Epithelial cell of proximal tubule (primary cell): ENCODE measurements at regions not wholly inside any gene's neighbourhood (a gene's known extent, or its start where the extent isn't known, plus 50 kb on each side); places are given as distances from the start of the nearest gene placed in this dataset.

ENCODE experiments used
- DNase-seq: peaks from one replicate; pipeline ENCODE4 v3.0.0-alpha.2; 2011; ENCODE audit warnings: low read depth
- H3K4me3 ChIP-seq: 2 replicates; pipeline ENCODE4 v1.5.1; 2011; ENCODE audit warnings: low read depth, mild to moderate bottlenecking, low read length
- TF ChIP-seq, protein P1 (sequence below): conservative IDR thresholded peaks from 2 replicates; pipeline ENCODE4 v1.5.1; 2012; ENCODE audit warnings: low read depth, mild to moderate bottlenecking, low read length

DNA sequence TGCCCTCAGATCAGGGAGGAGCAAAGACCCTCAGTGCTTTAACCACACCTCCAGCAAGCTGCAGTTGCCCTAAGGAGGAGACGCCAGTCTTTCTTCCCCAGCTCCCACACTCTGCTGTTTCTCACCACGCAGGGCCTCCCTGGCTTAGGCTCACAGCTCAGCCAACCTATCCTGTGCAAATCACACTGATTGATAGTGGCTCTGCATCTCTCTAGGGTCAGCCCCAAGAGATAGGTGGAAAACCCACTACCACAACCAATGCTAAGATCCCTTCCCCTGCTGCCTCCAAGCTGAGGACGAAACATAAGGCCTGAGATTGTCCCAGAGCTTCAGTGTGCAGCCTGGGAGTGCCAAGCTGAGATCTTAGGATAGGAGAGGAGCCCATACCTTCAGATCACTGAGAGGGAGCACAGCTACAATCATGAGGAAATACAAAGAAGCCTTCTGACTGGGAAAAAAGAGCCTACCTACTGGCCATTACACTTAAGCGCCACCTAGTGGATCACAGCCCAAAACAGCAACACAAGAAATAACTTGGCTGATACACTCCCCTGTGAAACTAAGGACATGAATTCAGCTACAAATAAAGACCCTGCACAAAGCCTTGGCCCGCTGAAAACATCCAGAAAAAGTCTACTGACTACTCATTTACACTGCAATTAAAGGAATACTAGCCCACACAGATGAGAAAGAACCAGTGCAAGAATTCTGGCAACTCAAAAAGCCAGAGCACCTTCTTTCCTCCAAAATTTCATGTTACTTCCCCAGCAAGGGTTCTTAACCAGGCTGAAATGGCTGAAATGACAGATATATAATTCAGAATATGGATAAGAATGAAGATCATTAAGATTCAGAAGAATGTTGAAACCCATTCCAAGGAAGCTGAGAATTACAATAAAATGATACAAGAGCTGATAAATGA is 271.5 kb upstream of the DCBLD2 start:
- peak; percentile 31 for DNase-seq
- H3K4me3 ChIP-seq = no peak overlapping the region
- TF ChIP-seq, protein P1, sequence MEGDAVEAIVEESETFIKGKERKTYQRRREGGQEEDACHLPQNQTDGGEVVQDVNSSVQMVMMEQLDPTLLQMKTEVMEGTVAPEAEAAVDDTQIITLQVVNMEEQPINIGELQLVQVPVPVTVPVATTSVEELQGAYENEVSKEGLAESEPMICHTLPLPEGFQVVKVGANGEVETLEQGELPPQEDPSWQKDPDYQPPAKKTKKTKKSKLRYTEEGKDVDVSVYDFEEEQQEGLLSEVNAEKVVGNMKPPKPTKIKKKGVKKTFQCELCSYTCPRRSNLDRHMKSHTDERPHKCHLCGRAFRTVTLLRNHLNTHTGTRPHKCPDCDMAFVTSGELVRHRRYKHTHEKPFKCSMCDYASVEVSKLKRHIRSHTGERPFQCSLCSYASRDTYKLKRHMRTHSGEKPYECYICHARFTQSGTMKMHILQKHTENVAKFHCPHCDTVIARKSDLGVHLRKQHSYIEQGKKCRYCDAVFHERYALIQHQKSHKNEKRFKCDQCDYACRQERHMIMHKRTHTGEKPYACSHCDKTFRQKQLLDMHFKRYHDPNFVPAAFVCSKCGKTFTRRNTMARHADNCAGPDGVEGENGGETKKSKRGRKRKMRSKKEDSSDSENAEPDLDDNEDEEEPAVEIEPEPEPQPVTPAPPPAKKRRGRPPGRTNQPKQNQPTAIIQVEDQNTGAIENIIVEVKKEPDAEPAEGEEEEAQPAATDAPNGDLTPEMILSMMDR = peak; percentile 96

DNA sequence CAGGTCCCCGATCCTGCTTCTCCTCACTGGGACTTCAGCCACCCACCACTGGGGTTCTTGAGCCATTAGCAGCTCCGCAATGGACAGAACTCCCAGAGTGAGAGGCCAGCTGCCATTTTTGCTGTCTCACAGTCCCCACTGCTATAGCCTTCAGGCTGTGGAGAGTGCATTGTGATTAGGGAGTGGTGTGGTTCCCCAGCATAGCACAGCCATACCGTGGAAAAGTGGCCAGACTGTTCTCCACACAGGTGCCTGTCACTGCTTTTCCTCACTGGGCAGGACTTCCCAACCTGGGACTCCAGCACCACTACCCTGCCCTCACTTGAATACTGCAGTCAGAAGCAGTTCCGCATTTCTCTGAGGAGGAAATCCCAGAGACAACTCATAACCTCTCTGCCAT is 270.3 kb upstream of the DCBLD2 start:
- H3K4me3 ChIP-seq = no peak overlapping the region
- TF ChIP-seq, protein P1 = no peak
- no peak for DNase-seq

DNA sequence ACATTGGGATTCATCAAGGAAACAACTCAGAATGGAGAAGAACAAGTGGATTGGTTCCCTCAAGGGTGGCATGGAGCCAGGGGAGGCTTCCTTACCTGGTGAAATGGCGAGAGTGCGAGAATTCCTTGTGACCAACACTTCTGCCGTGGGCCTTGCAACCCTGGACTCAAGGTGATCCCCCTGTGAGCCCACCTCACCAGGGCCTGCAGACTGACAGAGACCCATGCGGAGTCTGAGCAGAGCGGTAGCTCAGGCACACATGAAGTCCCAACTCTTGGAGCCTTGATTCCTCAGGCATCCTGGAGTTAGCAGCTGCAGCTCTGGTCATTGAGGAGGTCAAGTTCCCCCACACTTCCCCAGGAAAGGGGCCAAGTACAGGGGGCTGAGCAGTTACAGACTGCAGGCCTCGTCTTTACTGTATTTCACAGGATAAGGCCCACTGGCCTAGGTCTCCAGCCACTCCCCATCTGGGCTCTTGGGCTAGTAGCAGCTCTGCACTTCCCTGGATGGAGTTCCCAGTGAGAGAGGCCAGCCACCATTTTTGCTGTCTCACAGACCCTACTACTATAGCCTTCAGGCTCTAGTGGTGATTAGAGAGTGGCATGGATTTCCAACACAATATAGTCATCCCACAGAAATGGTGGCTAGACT is 269.5 kb upstream of the DCBLD2 start:
- TF ChIP-seq, protein P1 = no peak

DNA sequence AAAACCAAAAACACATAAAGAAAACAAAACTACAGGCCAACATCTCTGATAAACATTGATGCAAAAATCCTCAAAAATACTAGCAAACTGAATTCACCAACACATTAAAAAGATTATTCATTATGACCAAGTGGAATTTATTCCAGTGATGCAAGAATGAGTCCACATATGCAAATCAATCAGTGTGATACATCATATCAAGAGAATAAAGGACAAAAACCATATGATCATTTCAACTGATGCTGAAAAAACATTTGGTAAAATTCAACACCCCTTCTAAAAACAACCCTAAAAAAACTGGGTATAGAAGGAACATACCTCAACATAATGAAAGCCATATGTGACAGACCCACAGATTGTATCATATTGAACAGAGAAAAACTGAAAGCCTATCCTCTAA is 265.6 kb upstream of the DCBLD2 start:
- TF ChIP-seq, protein P1 = no peak
- no peak for DNase-seq
- H3K4me3 ChIP-seq = no peak overlapping the region

More for the DNA sequence above, 269.5 kb upstream of the DCBLD2 start:
- no peak overlapping the region for H3K4me3 ChIP-seq
- no peak for DNase-seq

DNA sequence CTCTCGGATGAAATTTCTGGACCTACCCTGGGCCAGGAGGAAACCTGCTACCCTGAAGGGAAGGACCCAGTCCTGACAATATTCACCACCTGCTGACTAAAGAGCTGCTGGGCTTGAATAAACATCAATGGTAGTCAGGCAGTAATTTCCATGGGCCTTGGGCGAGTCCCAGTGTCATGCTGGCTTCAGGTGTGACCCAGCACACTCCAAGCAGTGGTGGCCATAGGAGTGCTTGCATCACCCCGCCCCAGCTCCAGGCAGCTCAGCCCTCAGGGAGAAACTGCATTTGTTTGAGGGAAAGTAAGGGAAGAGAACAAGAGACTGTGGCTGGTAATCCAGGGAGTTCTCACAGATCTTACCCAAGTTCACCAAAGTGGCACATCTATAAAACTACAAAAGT is 261.8 kb upstream of the DCBLD2 start:
- DNase-seq = no peak
- TF ChIP-seq, protein P1 = no peak
- H3K4me3 ChIP-seq = no peak overlapping the region

DNA sequence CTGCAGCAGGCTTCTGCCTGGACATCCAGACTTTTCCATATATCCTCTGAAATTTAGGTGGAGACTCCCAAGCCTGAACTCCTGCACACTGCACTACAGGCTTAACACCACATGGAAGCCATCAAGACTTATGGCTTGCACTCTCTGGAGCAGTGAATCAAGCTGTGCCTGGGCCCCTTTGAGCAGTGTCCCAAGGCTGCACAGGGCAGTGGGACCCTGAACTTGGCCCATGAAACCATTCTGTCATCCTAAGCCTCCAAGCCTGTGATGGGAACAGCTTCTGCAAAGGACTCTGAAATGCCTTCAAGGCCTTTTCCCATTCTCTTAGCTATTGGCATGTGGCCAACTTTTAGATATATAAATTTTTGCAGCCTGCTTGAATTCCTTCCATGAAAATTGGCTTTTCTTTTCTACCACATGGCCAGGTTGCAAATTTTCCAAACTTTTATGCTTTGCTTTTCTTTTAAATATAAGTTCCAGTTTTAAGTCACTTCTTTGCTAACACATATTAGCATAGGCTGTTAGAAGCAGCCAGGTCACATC is 257.8 kb upstream of the DCBLD2 start:
- TF ChIP-seq, protein P1 = no peak
- no peak overlapping the region for H3K4me3 ChIP-seq
- DNase-seq = no peak
